Suppressor macrophage treated with lipopolysaccharide for 4 hours (primary cell): ENCODE measurements at regions not wholly inside any gene's neighbourhood (a gene's known extent, or its start where the extent isn't known, plus 50 kb on each side); places are given as distances from the start of the nearest gene placed in this dataset.
A peak's percentile ranks its signal among the peaks of the same experiment; 100 is the strongest.

Experiments
- DNase-seq: peaks from one replicate; pipeline ENCODE4 v3.0.0-alpha.2; 2020

DNA sequence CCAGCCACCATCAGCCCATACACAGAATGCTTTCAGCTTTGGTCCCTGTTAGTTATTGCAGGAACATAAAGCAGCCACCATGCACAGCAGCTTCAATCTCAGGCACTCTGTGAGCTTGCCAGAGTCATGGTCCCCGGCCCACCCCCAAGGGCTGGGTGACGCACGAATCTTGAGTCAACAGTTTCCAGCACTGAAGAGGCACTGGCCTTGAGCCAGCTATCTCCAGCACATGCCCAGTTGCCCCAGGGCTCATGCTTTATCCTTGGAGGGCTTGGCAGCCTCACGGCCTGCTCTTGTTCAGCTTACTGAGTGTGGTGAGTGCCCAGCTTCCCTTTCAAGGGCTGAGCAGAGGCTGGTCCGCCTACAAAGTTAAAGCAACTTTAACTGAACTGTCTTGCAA, 200.7 kb upstream of the RAB4A start:
- DNase-seq, result peak; percentile 95

DNA sequence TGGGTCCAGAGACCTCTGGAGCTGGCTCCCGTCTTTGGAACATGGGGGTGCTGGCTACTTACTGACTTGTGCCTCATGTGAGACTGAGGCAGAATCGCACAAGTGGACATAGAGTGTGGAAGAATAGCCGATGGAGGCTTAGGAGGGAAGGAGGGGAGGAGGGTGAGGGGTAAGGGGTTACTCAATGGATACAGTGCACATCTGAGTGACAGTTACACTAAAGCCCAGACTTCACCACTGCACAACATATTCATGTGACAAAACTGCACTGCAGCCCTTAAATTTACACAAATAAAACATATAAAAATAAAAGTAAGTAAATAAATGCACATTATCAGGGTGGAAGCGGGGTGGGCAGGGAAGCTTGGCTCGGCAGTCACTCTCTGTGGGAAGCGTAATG, 197.7 kb upstream of the RAB4A start:
- DNase-seq, result no peak

DNA sequence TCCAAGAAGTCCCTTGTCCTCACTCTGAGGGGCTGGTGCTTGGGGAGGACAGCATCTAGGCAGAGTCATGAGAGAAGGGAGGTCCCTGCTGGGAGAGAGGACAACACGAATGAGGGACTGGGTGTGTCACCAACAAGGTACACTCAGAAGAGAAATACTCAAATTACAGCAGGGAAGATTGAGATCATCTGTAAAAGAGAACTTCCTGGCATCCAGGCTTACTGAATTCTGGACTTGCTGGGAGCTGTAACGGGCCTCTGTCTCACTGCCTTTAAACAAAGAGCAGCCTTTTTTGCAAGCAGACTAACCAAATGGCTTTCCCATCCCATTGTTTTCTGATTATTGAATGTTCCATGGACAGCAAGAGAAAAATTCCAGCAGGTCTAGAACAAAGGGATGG, 195.7 kb upstream of the RAB4A start:
- DNase-seq, result no peak

DNA sequence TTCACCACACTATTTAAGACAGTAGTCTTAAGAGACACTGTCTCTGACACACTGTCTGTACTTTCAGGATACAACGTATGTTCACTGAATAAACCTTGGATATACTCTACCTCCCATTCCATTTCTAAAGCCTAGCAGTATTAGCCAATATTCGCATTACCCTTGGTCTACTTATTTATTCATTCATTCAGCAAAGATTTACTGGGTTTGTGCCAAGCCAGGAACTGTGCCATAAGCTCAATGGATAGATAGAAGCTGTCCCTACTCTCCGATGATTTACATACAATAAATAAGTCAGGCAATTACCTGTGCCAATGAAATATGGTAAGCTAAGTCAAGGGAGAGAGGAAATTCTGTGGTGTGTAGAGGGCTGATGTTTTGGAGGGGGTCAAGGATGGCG, 195.2 kb upstream of the RAB4A start:
- DNase-seq, result no peak

DNA sequence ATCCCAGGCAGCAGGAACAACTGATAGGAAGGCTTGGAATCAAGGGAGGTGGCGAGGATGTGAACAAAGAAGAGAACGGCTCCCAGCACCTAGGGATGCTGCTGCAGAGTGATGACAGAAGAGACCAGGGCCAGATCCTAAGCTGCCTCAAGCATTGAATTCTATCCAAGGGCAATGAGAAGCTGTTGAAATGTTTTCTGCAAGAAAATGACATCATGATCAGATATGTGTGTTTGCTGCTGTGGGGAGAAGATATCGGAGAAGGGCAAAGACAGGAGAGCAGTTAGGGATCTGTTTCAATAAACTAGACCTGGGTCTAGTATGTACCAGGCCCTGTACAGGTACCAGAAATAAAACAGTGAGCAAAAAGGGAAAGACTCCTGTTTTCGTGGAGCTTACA, 194.7 kb upstream of the RAB4A start:
- no peak for DNase-seq

DNA sequence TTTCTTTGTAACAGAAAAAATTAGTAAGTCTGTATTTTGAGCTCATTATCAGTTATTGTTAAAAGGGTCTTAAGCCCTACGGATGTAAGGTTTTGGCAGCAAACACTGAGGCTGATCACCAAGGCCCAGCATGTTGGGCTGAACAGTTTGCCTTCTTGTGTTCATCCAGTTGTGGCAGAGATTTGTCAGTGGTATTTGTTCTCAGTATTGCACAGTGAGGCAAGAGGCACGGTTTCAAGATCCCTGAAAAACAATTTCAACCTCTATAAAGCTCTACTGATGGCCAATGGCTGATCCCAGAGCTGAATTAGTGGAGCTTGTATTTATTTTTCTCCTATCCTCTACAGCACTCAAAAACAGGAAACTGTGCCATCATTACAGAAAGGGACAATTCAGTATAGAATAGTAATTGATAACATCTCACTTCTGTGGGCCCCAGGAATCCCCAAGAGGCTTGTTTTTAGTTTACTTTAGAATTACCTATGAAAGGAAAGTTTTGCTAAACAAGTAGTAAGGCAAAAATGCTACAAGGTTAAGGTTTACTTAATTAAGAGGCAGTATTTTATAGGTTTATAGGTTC, 191.8 kb upstream of the RAB4A start:
- no peak for DNase-seq

DNA sequence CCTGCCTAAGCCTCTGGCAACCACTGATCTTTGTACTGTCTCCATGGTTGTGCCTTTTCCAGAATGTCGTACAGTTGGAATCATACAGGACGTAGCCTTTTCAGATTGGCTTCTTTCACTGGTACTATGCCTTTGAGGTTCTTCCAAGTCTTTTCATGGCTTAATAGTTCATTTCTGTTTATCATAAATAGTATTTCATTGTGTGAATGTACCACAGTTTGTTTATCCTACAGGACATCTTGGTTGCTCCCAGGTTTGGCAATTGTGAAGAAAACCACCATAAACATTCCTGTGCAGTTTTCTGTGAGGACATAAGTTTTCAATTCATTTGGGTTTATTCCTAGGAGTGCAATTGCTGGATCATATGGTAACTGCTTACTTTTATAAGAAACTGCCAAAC, 190.6 kb upstream of the RAB4A start:
- DNase-seq, result no peak

DNA sequence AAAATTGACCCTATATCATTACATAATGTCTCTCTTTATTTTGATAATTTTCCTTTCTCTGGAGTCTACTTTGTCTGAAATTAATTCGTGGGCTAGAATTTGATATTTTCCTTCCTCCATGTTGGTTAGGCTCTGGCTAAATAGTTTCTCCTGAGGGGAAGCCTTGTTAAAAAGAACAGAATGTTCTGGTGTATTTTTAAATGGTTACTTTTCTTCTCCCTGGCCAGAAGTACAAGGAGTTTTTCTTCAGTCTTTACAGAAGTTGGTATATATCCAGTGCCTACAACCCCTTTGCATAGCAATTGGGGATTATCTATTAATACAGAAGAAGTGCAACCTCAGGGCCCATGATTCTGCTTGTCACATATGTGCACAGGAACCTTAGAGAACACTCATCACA, 185.6 kb upstream of the RAB4A start:
- DNase-seq, result no peak

DNA sequence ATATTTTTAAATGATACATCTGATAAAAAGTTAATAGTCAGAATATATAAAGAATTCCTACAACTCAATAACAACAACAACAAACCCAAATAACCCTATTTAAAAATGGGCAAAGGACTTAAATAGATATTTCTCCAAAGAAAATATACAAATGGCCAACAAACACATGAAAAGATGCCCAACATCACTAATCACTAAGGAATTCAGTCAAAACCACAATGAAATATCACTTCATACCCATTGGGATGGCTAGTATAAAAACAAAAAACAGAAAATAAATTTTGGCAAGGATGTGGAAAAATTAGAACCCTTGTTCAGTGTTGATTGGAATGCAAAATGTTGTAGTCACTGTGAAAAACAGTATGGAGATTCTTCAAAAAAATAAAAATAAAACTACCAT, 184.8 kb upstream of the RAB4A start:
- no peak for DNase-seq

DNA sequence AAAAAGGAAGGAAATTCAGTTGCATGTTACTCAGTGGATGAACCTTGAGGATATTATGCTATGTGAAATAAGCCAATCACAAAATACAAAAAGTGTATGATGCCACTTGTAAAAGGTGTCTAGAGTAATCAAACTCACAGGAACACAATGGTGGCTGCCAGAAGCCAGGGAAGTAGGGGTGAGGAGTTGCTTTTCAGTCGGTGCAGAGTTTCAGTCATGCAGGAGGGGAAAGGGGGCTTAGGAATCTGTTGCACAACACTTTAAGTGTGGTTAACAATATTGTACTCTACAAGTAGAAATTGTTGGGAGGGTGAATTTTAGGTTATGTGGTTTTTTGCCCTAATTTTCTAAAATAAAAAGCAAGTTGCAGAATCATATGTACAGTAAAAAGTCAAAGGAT, 184.2 kb upstream of the RAB4A start:
- no peak for DNase-seq

DNA sequence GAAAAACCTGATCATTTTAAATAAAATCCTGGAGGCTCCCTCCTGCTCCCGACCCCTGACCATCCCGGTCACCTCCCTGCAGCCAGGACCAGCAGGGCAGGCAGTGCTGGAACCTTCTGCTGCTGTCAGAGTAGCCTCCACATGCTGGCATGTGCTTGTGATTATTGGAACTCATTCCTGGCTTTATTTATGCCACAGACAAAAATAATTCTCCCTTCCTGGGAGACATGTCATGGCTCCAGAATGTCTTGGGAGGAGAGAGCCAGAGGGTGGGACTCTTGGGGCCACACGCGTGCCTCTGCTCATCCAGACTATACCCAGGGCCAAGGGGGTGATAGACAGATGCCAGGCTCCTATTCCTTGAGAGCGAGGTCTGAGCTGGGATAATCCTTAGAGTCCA, 183.6 kb upstream of the RAB4A start:
- DNase-seq, result no peak

DNA sequence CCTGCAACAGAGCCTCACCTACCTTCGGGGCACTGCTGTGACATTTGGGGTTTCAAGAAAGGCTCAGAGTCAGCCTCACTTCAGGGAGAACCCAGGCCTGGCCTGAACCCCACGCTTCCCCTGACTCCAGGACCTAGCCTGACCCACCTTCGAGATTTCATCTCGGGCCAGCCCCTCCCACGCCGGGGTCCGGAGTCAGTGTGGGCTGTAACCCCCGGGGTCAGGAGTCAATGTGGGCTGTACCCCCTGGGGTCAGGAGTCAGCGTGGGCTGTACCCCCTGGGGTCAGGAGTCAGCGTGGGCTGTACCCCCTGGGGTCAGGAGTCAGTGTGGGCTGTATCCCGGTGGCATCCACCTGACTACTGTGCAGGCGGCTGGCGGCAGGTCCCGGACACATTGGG, 183.0 kb upstream of the RAB4A start:
- no peak for DNase-seq

DNA sequence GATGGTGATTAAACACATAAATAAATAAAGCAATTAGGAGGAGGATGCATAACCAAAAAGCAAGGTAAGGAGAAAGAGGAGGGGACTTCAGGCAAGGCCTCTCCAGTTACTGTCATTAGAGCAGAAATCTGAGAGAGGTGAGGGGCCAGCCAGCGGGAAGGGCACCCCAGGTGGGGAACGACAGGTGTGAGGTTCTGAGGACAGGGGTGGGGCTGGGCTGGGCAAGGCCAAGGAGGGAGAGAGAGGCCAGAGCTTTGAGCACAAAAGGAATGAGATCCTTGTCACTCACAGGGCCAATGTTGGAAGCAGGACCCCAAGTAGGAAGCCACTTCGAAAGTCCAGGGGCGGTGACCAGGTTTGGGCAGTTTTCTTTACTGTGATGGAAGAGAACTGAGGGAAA, 182.2 kb upstream of the RAB4A start:
- no peak for DNase-seq

DNA sequence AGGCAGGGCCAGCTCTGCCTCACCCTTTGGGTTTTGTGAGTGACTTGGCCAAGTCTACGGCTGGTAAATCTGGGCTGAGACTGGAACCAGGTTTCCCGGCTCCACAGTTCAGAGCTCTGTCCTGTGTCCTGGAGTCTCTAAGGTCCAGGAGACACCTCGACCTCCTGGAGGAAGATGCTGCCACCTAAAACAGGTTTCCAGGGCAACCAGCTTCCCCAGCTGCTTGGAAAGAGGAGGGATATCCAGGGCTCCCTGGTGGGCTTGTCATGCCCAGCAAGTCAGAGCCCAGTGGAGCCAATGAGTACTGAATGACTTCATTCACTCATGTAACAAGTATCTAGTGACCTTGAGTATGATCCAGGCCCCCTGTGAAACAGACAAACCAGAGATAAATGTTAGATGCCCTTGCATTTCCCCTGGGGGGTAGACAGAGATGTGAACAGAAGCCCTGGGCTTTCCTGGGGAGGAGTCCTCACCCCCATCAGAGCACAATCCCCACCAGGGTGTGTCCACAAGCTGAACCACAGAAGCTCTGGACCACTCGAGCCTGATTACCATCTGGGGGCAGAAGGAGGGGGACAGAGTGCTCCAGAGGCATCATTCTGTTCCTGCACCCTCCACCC, 181.2 kb upstream of the RAB4A start:
- no peak for DNase-seq

DNA sequence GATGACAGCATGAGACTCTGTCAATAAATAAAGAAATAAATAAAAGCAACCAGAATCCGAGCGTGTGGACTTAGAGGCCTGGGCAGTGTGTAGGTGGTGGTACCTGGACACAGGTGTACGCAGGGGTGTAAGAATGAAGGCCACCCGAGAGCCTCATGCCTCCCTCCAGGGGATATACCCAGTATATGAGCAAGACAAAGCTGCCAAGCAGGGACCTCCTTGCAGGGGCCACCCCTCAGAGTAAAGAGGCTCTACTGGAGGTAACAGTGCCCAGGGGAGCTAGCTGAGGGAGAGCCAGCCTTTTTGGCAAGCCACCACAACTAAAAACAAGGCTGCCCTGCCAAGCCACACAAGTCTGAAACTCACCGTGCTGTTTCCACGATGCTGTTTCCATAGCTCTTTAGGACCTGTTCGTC, 179.2 kb upstream of the RAB4A start:
- no peak for DNase-seq

DNA sequence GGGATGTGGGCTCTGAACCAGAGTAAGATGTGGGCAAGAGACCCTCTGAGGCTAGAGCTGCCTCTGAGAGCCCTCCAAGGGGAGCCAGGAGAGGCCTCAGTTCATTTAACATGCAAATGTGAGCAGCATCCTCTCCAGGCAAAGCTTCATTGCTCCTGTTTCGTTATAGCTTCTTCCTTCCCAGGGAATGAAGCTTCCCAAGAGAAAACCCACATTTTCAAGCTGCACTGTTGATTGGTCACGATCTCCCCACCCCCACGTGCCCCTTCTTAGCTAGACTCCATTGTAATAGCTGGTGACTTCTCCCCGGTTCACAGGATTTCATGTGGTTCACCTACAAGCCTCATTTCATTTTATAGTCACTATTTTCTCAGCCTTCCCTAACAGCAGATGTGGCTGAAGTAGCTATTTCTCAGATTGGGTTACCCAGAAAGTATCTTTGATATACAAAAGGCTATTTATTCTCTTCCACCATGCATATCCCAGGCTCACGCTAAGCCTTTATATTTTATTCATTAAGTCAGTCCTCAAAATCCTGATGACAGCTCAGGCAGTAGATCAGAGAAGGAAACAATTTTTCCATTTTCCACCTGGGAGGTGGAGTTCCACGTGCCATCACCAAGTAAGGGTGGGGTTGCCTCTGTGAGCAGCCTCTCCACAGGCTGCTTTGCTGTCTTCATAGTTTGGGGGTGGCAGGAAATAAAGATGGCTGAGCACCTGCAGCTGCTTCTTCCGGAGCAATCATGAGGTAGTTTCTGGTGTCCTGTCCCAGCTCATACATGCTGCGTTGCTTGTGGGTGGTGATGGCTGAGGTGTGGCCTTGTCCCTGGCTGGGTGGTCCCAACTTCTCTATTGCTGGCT, 178.3 kb upstream of the RAB4A start:
- DNase-seq, result no peak

DNA sequence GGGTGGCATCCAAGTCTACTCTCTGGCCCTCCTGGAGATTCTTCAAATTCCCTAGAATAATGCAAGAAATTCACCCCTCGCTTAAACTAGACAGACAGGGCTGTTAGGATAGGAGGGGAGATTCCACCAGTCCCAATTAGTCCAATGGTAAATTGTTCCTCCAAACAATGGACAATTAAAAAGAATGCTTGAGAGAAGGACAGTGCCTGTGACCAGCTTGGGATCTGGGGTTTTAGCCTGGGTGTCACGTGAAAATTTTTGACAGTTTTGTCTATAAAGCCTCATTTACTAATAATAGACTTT, 177.7 kb upstream of the RAB4A start:
- no peak for DNase-seq

DNA sequence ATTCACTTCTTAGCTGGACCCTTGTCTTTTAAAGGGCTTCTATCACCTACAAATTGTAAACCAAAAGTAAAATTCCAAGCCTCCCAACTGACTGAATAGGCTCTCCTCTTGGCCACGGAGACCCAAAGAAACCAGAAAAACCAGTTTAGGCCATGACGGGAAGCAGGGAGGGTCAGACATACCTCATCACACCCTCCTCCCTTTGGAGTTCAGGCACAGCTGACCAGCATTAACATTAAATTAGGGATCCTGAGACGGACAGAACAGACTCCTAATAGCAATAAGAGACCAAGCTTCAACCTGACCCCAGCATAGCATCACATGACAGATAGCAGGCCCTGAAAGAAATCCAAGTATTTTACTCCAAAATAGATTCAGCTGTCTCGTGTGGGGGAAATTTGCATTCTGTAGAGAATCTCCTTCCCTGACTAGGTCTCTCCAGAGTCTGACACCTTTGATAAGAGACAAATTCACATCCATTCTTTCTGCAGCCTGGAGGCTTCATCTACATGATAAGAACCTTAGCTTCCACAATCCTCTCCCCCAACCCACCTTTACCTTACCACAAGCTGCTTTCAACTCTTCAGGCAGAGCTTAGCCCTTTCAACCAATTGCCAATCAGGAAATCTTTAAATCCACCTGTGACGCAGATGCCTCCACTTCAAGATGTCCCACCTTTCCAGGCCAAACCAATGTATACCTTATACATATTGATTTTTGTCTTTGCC, 177.1 kb upstream of the RAB4A start:
- no peak for DNase-seq

DNA sequence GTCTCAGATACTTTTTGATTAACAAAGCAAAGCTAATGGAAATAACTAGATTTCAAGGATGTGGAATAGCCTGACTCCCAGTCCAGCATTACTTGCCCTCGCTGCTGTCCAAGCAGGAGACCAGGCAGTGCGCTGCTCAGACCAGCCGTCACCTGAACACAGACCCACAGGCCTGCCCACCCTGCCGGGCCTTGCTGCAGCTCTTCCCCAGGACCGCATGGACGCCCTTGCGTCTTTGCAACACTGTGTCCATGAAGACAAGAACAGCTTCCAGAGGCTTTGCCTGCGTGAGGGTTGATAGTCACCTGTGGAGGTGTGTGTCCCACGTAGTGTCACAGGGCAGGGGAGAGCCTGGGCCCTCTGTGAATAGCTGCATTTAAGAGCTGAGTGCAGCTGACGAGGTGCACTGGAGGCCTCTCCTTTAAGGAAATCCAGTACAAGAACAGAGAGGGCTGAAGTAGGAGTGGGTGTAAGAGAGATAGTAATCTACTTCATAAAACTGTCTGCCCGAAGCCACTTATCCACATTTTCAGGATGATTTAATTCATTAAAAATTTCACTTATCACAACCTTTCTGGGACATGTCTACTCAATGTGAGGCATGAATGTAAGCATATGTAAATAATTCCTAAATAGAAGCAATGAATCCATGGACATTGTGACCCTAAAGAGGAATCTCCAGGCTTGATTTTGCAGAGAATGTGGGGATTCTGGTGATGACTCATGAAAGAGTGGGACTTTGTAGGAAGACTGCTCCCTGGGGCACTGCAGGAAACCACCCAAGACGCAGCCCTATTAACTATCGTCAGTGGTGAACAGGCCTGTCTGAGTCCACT, 176.2 kb upstream of the RAB4A start:
- no peak for DNase-seq

DNA sequence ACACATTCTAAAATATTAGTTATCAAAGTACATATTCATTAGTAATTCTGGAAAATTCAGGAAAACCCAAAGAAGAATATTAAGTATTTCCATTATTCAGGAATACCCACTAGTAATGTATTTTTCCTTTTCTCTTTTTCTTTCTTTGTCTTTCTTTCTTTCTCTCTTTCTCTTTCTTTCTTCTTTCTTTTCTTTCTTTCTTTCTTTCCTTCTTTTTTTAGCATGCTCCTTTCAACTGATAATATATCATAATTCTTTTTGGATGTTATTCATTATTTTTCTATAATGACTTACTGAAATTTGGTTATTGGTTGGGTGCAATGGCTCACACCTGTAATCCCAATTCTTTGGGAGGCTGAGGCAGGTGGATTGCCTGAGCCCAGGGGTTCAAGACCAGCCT, 175.6 kb upstream of the RAB4A start:
- DNase-seq, result no peak

DNA sequence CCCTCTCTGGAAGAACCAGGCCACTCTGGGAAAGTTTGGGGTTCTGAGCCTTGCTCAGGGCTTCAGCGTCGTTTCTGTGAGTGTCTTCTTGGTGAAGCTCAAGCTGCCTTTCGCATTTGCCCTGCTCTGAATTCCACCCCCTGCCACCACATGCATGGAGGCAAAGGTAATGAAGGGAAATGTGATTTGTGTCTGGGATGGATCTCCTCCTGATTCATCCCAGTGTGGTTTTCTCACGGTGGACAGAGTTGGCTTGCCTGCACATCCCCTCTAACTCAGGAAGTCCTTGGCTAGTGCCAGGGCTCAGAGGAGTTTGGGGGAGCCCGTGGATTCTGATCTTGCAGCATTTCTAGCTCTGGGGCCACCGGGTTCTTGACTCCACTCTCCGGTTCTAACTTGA, 173.6 kb upstream of the RAB4A start:
- no peak for DNase-seq

DNA sequence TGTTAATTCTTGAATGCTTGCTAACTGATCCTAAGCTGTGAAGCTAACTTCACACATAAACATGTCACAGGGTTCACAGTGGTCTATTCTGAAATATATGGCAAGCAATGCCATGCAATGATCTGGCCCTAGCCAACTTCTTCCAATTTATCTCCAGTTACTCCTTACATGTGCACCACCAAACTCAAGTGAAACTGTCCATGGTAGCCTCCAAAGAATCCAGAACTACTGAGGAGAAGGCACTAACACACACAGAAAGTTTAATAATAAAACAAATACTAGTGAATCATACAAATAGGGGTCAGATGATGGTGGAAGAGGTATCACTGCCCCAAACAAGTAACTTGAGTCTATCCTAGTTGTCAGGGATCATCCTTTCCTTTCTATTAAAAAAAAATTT, 172.6 kb upstream of the RAB4A start:
- no peak for DNase-seq
